HG03460 (cell line): ENCODE measurements at regions not wholly inside any gene's neighbourhood (a gene's known extent, or its start where the extent isn't known, plus 50 kb on each side); places are given as distances from the start of the nearest gene placed in this dataset.
"Not testable (repeated sequence)": the region's sequence is repeated elsewhere in the genome, so short reads cannot be mapped to it uniquely, and the experiment has no call there.

Experiments used
- ATAC-seq: cut with Tn5 transposase; IDR thresholded peaks from one replicate; pipeline ENCODE4 v1.9.1; 2021; ENCODE audit not compliant: unreplicated experiment

- no peak for ATAC-seq
Observed at GRCh38 chr5:98170994-98171393, 602.5 kb upstream of the RGMB start.

GRCh38 chr5:98173334-98173733, 600.1 kb upstream of the RGMB start:
- no peak for ATAC-seq

DNA sequence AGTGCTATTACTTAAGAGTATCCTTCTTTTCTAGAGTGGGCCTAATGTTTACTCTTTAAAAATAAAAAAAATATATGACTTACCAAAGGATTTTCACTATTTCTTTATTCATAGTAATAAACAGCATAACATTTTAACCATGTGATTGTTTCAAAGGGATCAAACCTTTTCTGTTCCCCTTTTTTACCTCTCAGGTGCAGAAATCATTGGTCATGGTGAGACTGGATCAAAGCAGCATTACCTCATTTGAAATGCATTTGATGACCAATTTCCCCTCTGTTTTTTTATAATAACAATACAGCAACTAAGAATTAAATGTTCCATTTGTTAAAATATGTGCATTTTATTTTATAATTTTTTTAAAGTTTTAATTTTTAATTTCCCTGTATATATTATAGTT, 598.0 kb upstream of the RGMB start:
- no peak for ATAC-seq

DNA sequence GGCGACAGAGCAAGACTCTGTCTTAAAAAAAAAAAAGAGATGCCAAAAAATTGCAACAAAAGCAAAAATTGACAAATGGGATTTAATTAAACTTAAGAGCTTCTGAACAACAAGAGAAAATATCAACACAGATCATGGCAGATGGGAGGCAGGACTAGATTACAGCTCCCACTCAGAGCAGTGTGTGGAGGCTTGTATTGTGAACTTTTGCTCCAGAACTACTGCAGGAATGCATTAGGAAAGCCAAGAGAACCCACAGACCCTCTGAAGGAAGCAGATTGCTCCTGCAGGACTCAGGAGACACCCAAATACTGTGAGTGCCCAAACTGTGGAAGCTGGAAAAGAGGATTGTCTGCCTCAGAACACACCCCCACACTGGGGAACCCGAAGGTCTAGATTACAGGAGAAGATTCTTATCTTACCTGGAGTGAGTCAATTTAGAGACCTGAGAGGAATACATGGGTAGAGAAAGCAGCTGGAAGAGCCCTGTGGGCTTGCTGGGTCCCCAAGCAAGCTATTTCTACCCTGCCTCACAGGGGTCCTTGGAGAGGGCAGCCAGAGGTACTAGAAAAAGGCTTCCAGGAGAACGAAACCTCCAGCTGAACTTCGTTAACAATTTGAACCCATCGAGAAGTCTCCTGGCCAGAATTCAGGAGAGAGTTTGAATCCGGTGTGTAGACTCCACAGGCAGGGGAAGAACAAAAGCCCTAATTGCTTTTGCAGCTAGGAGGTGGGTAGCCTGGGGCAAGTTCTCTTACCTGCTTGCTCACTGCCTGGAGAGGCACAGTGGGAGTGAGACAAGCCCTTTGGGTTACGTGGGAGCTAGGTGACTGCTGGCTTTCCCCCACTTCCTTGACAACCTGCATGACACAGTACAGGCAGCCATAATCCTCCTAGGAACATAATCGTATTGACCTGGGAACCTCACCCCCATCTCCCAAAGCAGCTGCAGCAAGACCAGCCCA, 593.4 kb upstream of the RGMB start:
- no peak for ATAC-seq

- no peak for ATAC-seq
Observed at GRCh38 chr5:98186128-98186527, 587.3 kb upstream of the RGMB start.

DNA sequence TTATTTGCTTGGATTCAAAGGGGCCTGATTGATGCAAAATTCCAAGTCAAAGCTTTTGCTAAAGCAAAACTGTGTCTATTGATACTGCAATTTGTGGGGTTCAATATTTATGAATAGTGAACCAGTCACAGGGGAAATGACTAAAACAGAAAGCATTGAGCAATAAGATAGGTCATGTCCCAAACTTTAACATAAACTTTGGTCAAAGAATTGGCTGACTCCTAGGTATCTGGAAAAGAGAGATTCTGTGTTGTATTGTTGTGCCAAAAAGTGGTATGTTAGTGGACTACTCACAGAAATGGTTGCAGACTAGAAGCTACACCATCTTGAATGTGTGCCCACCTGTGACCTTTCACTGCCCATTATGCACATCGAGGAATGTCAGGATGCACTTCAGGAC, 585.5 kb upstream of the RGMB start:
- no peak for ATAC-seq

GRCh38 chr5:98190344-98190743, 583.1 kb upstream of the RGMB start:
- ATAC-seq, result not testable (repeated sequence)

GRCh38 chr5:98193921-98194760, 579.3 kb upstream of the RGMB start:
- no peak for ATAC-seq

DNA sequence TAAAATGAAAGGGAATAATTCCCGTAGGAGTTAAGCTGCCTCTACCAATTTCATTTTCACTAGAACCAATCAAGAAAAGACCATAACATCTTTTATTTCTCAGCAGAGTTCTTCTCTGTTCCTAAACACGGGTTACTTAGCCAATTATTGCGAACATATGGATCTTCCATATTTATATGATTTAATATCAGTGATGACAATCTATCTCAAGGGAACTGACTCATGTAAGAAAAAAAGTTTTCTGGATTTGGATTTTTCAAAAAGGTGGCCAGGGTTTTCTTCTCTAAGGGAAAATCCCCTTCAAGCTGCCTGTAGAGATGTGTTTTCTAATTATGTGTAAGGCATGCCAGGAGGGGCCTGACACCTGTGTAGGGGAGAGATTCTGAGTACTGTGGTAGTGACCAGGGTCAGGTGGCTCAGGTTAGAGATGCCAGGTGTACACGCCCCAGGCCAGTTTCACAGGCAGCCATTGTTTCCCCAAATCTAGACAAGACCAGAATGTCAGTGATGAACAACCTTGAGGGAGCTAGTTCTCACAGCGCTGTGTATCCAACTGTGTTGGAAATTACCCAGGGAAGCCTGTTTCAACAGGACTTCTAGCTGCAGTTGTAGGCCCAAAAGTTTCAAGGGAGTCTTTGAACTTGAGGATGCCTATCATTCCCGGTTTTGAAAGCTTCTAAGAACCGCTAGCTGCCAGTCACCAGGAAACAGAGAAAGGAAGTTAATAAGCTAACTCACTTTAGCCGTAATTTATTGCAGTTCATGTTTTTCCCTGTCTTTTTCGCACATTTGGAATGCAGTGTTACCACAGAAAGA, 572.5 kb upstream of the RGMB start:
- no peak for ATAC-seq

GRCh38 chr5:98204798-98205197, 568.7 kb upstream of the RGMB start:
- no peak for ATAC-seq

DNA sequence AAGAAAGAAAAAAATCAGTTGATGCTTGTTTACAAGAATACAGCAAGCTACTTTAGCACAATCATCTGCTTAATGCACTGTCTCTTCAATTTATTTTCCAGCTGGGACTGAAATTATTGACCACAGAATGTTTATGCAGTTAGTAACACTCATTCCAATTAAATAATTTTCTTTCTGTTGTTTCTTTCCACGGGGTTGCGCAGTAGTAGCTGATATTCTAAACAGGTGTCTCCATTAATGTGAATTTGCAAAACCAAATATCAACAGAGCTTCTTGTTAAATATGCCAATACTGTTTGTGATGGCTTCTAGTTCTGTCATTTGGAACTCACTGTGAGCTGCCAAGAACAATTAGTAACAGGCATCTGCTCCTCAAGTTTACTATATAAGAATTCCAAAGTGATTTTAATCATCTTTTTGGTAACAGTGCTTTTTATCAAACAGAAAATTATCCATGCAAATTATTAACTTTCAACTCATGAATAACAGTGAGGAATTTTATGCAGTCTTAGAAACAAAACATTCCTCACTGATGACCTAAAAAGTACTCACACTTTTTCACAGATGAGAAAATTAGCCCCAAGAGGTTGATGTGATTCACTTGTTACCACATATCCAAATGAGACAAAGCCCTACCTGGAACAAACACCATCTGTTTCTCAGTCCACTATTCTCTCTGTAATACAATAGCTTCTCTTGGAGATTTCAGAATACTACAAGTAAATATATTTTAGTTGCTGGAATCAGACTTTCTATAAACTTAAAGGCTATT, 567.6 kb upstream of the RGMB start:
- no peak for ATAC-seq

DNA sequence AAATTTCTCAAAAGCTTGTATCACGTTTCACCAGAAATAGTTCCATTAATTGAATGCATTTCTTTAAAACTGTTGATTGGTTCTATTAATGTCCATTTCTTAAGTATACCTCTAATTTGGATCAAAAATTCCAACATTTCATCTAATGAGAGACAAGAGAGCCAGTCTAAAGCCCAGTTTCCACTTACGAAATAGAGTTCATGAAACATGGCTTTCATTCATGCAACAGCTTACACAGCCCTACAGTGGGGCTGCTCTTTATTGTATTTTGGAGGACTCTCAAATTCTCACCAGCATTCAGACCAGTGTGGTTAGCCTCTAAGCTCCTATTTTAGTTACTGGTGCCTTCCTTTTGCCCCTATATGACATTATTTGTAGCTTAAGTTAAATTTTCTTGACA, 566.9 kb upstream of the RGMB start:
- no peak for ATAC-seq

DNA sequence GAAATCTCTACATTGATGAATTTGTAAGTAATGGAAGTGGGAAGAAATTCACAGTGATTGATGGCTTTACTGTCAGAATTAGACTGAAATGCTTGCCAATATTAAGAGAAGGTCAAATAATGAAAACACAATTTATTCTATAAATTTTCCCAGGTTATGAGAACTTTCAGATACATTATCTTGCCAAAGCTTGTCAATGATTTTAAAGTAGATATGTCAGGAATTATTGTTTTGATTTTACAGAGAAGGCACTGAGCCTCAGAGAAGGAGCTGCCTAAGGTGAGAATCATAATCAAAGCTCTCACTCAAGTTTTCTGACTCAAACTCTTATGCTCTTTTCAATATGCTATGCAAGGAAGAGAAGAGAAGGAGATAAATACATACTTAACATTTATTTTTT, 564.0 kb upstream of the RGMB start:
- ATAC-seq, result no peak

DNA sequence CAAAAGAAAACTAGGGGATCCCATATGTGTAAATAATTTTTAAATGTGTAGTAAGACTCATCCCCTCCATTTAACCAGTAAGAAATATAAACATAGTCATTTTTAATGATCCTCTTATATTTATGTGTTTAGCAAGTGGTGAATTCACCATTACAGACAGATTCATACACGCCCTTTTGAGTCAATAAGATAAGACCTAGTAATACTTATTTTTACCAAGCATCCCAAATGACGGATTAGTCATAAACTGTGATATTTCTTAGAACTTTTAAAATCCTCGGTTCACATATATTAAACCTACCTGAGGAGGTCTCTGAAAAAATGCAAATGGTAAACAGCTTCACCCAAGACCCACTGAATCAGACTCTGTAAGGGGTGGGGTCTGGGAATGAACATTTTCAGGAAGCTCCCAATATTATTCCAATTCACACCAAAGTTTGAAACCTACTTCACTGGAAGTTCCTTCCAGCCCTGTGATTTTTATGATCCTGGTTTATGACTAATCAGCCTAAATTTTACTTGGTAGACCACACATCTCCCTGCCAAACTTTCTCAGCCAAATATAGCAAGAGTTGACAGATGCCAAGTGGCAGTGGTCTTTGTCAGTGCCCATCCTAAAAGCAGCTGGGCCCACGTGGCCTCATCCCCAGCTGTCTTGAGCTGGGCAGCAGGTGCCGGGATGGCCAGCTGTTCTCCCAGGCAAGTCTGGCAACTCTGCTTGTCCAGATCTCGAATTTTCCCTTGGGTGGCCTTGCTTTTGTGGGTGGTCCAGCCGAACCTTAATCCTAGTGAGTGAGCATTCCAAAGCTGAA, 559.0 kb upstream of the RGMB start:
- no peak for ATAC-seq

GRCh38 chr5:98217138-98217537, 556.3 kb upstream of the RGMB start:
- no peak for ATAC-seq

GRCh38 chr5:98218838-98219237, 554.6 kb upstream of the RGMB start:
- no peak for ATAC-seq

GRCh38 chr5:98227489-98227888, 546.0 kb upstream of the RGMB start:
- ATAC-seq, result no peak

- no peak for ATAC-seq
Observed at GRCh38 chr5:98231089-98231488, 542.4 kb upstream of the RGMB start.

GRCh38 chr5:98237794-98238193, 535.7 kb upstream of the RGMB start:
- ATAC-seq, result not testable (repeated sequence)

DNA sequence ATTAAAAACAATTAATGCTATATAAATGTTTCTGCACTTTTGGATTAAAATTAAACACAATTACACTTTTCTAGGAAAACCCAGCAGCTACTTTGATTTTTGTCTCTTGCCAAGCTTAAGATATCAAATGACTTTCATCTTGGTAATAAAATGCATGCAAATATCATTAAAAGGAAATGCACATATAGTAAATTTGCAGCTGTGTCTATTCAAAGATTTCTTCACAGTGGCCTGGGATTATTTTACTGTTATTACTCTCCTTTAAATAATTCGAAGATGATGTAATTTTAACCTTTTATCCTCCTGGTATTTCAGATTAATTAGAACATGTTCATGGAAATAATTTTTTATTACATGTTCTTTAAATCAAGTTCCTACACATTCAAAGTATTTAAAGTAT, 529.5 kb upstream of the RGMB start:
- ATAC-seq, result no peak
